Stimulated activated CD4-positive, alpha-beta T cell treated with anti-CD3 and anti-CD28 coated beads, Interleukin-15, amount 100 ng/mL, for 48 hours (primary cell): ENCODE measurements at regions not wholly inside any gene's neighbourhood (a gene's known extent, or its start where the extent isn't known, plus 50 kb on each side); places are given as distances from the start of the nearest gene placed in this dataset.

Experiments
- DNase-seq, 2 donors: peaks; one replicate each; pipeline ENCODE4 v3.0.0-alpha.2; 2020; ENCODE audit warnings: low read depth in 2 of 2

- DNase-seq, result no peak
These were observed 509.7 kb upstream of the CLINT1 start for GRCh38 chr5:158368686-158369085.

GRCh38 chr5:158364367-158364766 is 505.4 kb upstream of the CLINT1 start:
- no peak for DNase-seq

- DNase-seq, result no peak
These were observed 496.0 kb upstream of the CLINT1 start for GRCh38 chr5:158354958-158355357.

GRCh38 chr5:158351485-158352125 is 492.7 kb upstream of the CLINT1 start:
- DNase-seq, result no peak

GRCh38 chr5:158349987-158350386 is 491.0 kb upstream of the CLINT1 start:
- no peak for DNase-seq

GRCh38 chr5:158344376-158344775 is 485.4 kb upstream of the CLINT1 start:
- DNase-seq, result no peak

GRCh38 chr5:158340608-158341007 is 481.7 kb upstream of the CLINT1 start:
- no peak for DNase-seq

GRCh38 chr5:158326256-158326655 is 467.3 kb upstream of the CLINT1 start:
- DNase-seq, result no peak

GRCh38 chr5:158324236-158324635 is 465.3 kb upstream of the CLINT1 start:
- DNase-seq, result no peak

GRCh38 chr5:158322620-158323019 is 463.7 kb upstream of the CLINT1 start:
- no peak for DNase-seq

- no peak for DNase-seq
These were observed 462.0 kb upstream of the CLINT1 start for GRCh38 chr5:158320934-158321333.

- no peak for DNase-seq
These were observed 461.3 kb upstream of the CLINT1 start for GRCh38 chr5:158320178-158320674.

GRCh38 chr5:158317507-158317906 is 458.6 kb upstream of the CLINT1 start:
- DNase-seq, result no peak

GRCh38 chr5:158313733-158314464 is 455.0 kb upstream of the CLINT1 start:
- DNase-seq, result no peak

GRCh38 chr5:158313027-158313732 is 454.2 kb upstream of the CLINT1 start:
- DNase-seq, result no peak

- DNase-seq, result no peak
These were observed 450.3 kb upstream of the CLINT1 start for GRCh38 chr5:158309088-158309807.

GRCh38 chr5:158308429-158309025 is 449.6 kb upstream of the CLINT1 start:
- DNase-seq, result no peak

GRCh38 chr5:158305861-158306260 is 446.9 kb upstream of the CLINT1 start:
- DNase-seq, result no peak

GRCh38 chr5:158304607-158305006 is 445.7 kb upstream of the CLINT1 start:
- no peak for DNase-seq

- no peak for DNase-seq
These were observed 444.9 kb upstream of the CLINT1 start for GRCh38 chr5:158303883-158304282.

GRCh38 chr5:158303275-158303674 is 444.3 kb upstream of the CLINT1 start:
- DNase-seq, result no peak

GRCh38 chr5:158302029-158302428 is 443.1 kb upstream of the CLINT1 start:
- DNase-seq, result no peak
